MM.1S (cell line): ENCODE measurements at regions not wholly inside any gene's neighbourhood (a gene's known extent, or its start where the extent isn't known, plus 50 kb on each side); places are given as distances from the start of the nearest gene placed in this dataset.
"Not testable (repeated sequence)": the region's sequence is repeated elsewhere in the genome, so short reads cannot be mapped to it uniquely, and the experiment has no call there.

Experiments
- CTCF ChIP-seq: fragments of 300-600 bp; sonication (generic); IDR thresholded peaks from 2 replicates; pipeline ENCODE4 v1.5.1; 2016; ENCODE audit warnings: antibody characterized with exemption, low read length, mixed read lengths
- EZH2 ChIP-seq: fragments of 300-600 bp; sonication (generic); optimal IDR thresholded peaks from 2 replicates; pipeline ENCODE3; 2017; ENCODE audit warnings: low read depth, mild to moderate bottlenecking, antibody characterized with exemption, low read length, mixed read lengths

- not testable (repeated sequence) for TF ChIP-seq CTCF, EZH2
Measured at GRCh38 chr12:5290368-5290767, 141.5 kb upstream of the NTF3 start.
